Neural cell (in vitro differentiated cells): ENCODE measurements at regions not wholly inside any gene's neighbourhood (a gene's known extent, or its start where the extent isn't known, plus 50 kb on each side); places are given as distances from the start of the nearest gene placed in this dataset.

Experiments used
- H2AFZ ChIP-seq: fragments of 200-600, 300-800 bp; sonication (generic), shearing (Covaris generic); 2 replicates; pipeline ENCODE4 v1.6.0; 2014; ENCODE audit warnings: low read depth, mild to moderate bottlenecking, antibody characterized with exemption, low read length, moderate library complexity
- H3F3A ChIP-seq: fragments of 200-600 bp; shearing (Covaris generic); 2 replicates; pipeline ENCODE4 v1.6.1; 2016; ENCODE audit warnings: mild to moderate bottlenecking, moderate library complexity, mixed read lengths, antibody characterized with exemption, low read length; ENCODE audit not compliant: insufficient read depth, poor library complexity, severe bottlenecking
- H3K27ac ChIP-seq: fragments of 200-600, 300-800 bp; sonication (generic), shearing (Covaris generic); 2 replicates; pipeline ENCODE4 v1.5.1; 2014; ENCODE audit warnings: mild to moderate bottlenecking, low read length, moderate library complexity
- H3K27me3 ChIP-seq: fragments of 300-800, 200-600 bp; sonication (generic), shearing (Covaris generic); 2 replicates; pipeline ENCODE4 v1.6.0; 2014; ENCODE audit warnings: mild to moderate bottlenecking, low read depth, low read length, moderate library complexity; ENCODE audit not compliant: insufficient read depth
- H3K36me3 ChIP-seq: fragments of 300-800, 200-600 bp; sonication (generic), shearing (Covaris generic); 2 replicates; pipeline ENCODE4 v1.5.1; 2014; ENCODE audit warnings: mild to moderate bottlenecking, antibody characterized with exemption, low read length, moderate library complexity; ENCODE audit not compliant: insufficient read depth
- H3K4me2 ChIP-seq: fragments of 300-800, 200-600 bp; sonication (generic), shearing (Covaris generic); 2 replicates; pipeline ENCODE4 v1.6.0; 2014; ENCODE audit warnings: mild to moderate bottlenecking, low read length
- H3K4me3 ChIP-seq: fragments of 300-800, 200-600 bp; sonication (generic), shearing (Covaris generic); 2 replicates; pipeline ENCODE4 v1.5.1; 2014; ENCODE audit warnings: mild to moderate bottlenecking, low read length, moderate library complexity
- H3K79me2 ChIP-seq: fragments of 200-600 bp; shearing (Covaris generic); replicated peaks from 2 replicates; pipeline ENCODE4 v1.6.0; 2014; ENCODE audit warnings: mild to moderate bottlenecking, low read length, moderate library complexity; ENCODE audit not compliant: insufficient read depth
- H3K9ac ChIP-seq: fragments of 300-800, 200-600 bp; sonication (generic), shearing (Covaris generic); 2 replicates; pipeline ENCODE4 v1.6.1; 2016; ENCODE audit warnings: mild to moderate bottlenecking, low read length, mixed read lengths
- H3K9me2 ChIP-seq: fragments of 200-600 bp; shearing (Covaris generic); 2 replicates; pipeline ENCODE4 v1.6.1; 2016; ENCODE audit warnings: mild to moderate bottlenecking, low read length, mixed read lengths; ENCODE audit not compliant: insufficient read depth
- H3K9me3 ChIP-seq: fragments of 200-600, 300-800 bp; sonication (generic), shearing (Covaris generic); 2 replicates; pipeline ENCODE4 v1.6.1; 2016; ENCODE audit warnings: mild to moderate bottlenecking, mixed run types, low read length, moderate library complexity, mixed read lengths
- H4K20me1 ChIP-seq: fragments of 200-600 bp; shearing (Covaris generic); 2 replicates; pipeline ENCODE4 v1.6.1; 2016; ENCODE audit warnings: mild to moderate bottlenecking, mixed run types; ENCODE audit not compliant: insufficient read depth
- CTCF ChIP-seq: fragments of 450-650 bp; IDR thresholded peaks from 2 replicates; pipeline ENCODE4 v1.5.1; 2014; ENCODE audit warnings: antibody characterized with exemption, mild to moderate bottlenecking, moderate library complexity; ENCODE audit not compliant: poor library complexity, severe bottlenecking
- EP300 ChIP-seq: fragments of 450-650 bp; conservative IDR thresholded peaks from 2 replicates; pipeline ENCODE4 v1.6.1; 2014; ENCODE audit warnings: antibody characterized with exemption, mild to moderate bottlenecking, moderate library complexity; ENCODE audit not compliant: poor library complexity, severe bottlenecking
- EZH2 ChIP-seq: fragments of 200-600, 300-800 bp; shearing (Covaris generic), sonication (generic); IDR thresholded peaks from 2 replicates; pipeline ENCODE4 v1.6.1; 2014; ENCODE audit warnings: antibody characterized with exemption, low read length, borderline replicate concordance, mild to moderate bottlenecking; ENCODE audit not compliant: insufficient read depth, poor library complexity, severe bottlenecking
- MXI1 ChIP-seq: fragments of 450-650 bp; conservative IDR thresholded peaks from 2 replicates; pipeline ENCODE4 v1.6.1; 2014; ENCODE audit warnings: antibody characterized with exemption, mild to moderate bottlenecking; ENCODE audit not compliant: poor library complexity, severe bottlenecking
- POLR2AphosphoS5 ChIP-seq: IDR thresholded peaks from 2 replicates; pipeline ENCODE4 v1.6.1; 2012
- RAD21 ChIP-seq: fragments of 450-650 bp; conservative IDR thresholded peaks from 2 replicates; pipeline ENCODE4 v1.6.1; 2014; ENCODE audit warnings: antibody characterized with exemption, mild to moderate bottlenecking, moderate library complexity
- REST ChIP-seq: IDR thresholded peaks from 2 replicates; pipeline ENCODE4 v1.6.1; 2012; ENCODE audit warnings: borderline replicate concordance
- SMC3 ChIP-seq: fragments of 450-650 bp; conservative IDR thresholded peaks from 2 replicates; pipeline ENCODE4 v1.6.1; 2014; ENCODE audit warnings: antibody characterized with exemption, mild to moderate bottlenecking, moderate library complexity; ENCODE audit not compliant: poor library complexity
- TAF1 ChIP-seq: IDR thresholded peaks from 2 replicates; pipeline ENCODE4 v1.6.1; 2012; ENCODE audit warnings: low read depth

DNA sequence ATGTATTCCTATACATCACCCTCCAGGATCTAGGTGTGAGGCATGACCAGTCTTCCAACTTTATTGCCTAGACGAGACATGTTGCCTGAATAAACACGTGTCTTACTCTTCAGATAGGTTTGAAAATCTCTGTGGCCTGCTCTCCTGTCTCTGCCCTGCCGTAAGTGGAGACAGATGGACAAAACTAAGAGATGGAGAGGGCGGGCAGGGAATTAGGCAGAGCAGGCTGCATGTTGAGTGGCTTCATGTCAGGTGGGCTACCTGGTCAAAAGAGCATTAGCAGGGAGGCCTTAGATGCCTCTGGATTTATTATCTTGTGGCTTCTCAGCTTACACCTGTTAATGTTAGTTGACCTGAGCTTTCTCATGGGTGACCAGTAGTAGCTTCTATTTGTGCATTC, 59.0 kb upstream of the TULP4 start:
- no peak overlapping the region for H3K4me3 ChIP-seq
- H3K27me3 ChIP-seq: no peaks in the 10 kb centered on the region
- TF ChIP-seq MXI1 (no peak), TAF1 (no peak), RAD21 (no peak), EP300 (no peak), EZH2 (no peak), CTCF (no peak), REST (no peak), POLR2AphosphoS5 (no peak), SMC3 (no peak)
- no peaks in the 10 kb centered on the region for H4K20me1 ChIP-seq
- H3K9me2 ChIP-seq: no peaks in the 10 kb centered on the region
- H3K4me2 ChIP-seq: no peak overlapping the region
- no peak overlapping the region for H2AFZ ChIP-seq
- no peaks in the 10 kb centered on the region for H3K9me3 ChIP-seq
- no peaks in the 10 kb centered on the region for H3F3A ChIP-seq
- no peak overlapping the region for H3K9ac ChIP-seq
- H3K36me3 ChIP-seq: no peaks in the 10 kb centered on the region
- peaks cover 72% of the 10 kb centered on the region for H3K79me2 ChIP-seq
- no peak overlapping the region for H3K27ac ChIP-seq

DNA sequence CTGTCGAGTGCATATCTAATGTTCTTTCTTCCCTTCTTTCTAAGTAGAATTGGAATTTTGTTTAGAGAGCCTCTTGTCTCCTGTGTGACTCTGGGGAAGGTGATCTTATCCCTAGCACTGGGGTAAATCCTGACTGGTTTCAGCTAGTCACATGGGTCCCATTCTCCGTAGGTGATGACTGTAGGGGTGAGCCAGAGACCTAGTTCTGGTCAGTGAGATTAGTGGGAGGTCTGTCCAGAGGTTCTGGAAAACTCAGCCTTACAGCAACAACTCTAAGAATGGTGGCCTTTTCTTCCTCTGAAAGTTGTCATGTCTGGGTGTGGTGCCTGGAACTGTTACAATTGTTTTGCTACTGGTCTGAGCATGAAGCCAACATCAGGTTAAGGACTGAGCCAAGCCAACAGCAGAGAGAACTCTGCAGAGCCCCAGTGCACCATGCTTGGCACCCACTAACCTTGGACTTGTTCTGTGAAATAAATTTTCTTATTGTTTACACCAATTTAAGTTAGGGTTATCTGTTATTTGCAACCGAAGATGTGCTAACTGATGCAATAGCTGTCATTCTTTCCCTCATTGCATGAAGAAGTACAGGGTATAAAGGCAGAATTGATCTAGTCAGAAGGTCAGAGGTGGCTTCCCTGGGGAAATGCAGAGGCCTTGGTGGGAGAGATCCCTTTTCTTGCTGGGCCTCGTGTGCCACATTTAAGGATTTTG, 56.8 kb upstream of the TULP4 start:
- no peaks in the 10 kb centered on the region for H4K20me1 ChIP-seq
- TF ChIP-seq CTCF (no peak), REST (no peak), TAF1 (no peak), POLR2AphosphoS5 (no peak), MXI1 (no peak), SMC3 (no peak), EZH2 (no peak), EP300 (no peak), RAD21 (no peak)
- no peak overlapping the region for H3K4me2 ChIP-seq
- H2AFZ ChIP-seq: no peak overlapping the region
- no peaks in the 10 kb centered on the region for H3K9me3 ChIP-seq
- no peak overlapping the region for H3K9ac ChIP-seq
- no peaks in the 10 kb centered on the region for H3K36me3 ChIP-seq
- H3K4me3 ChIP-seq: no peak overlapping the region
- no peaks in the 10 kb centered on the region for H3K27me3 ChIP-seq
- no peak overlapping the region for H3K27ac ChIP-seq
- H3F3A ChIP-seq: no peaks in the 10 kb centered on the region
- peaks cover 66% of the 10 kb centered on the region for H3K79me2 ChIP-seq
- no peaks in the 10 kb centered on the region for H3K9me2 ChIP-seq
